Fibroblast of lung (primary cell): ENCODE measurements at regions not wholly inside any gene's neighbourhood (a gene's known extent, or its start where the extent isn't known, plus 50 kb on each side); places are given as distances from the start of the nearest gene placed in this dataset.

Experiments
- DNase-seq, 2 donors: peaks; one replicate each; pipeline versions ENCODE4 v3.0.0 to v3.0.0-alpha.2; 2010; ENCODE audit warnings: low read depth in 2 of 2
- H2AFZ ChIP-seq: 2 replicates; pipeline ENCODE4 v1.5.1; 2012; ENCODE audit warnings: low read length, control low read depth, inconsistent platforms
- H3K27ac ChIP-seq: 2 replicates; pipeline ENCODE4 v1.5.1; 2011; ENCODE audit warnings: low read length, control low read depth; ENCODE audit not compliant: insufficient read depth
- H3K27me3 ChIP-seq: 2 replicates; pipeline ENCODE4 v1.5.1; 2011; ENCODE audit warnings: mild to moderate bottlenecking, low read length; ENCODE audit not compliant: control insufficient read depth, insufficient read depth
- H3K36me3 ChIP-seq: 2 replicates; pipeline ENCODE4 v1.5.1; 2011; ENCODE audit warnings: low read length; ENCODE audit not compliant: control insufficient read depth, insufficient read depth
- H3K4me1 ChIP-seq: 2 replicates; pipeline ENCODE4 v1.5.1; 2011; ENCODE audit warnings: low read length; ENCODE audit not compliant: control insufficient read depth, insufficient read depth; ENCODE audit errors: extremely low read depth
- H3K4me2 ChIP-seq: 2 replicates; pipeline ENCODE4 v1.5.1; 2011; ENCODE audit warnings: low read length, control low read depth; ENCODE audit not compliant: insufficient read depth; ENCODE audit errors: extremely low read depth
- H3K4me3 ChIP-seq, 4 experiments: fragments of 200-600 bp in 1 of 4; sonication (generic) in 1 of 4; replicated peaks in 1 of 4; 2 replicates each; pipeline ENCODE4 v1.5.1; 2011 to 2016; ENCODE audit warnings: low read length in 4 of 4, low read depth in 3 of 4, mild to moderate bottlenecking in 3 of 4, control low read depth in 2 of 4, inconsistent platforms in 1 of 4, mixed read lengths in 1 of 4; ENCODE audit not compliant: insufficient read depth in 1 of 4; ENCODE audit errors: control extremely low read depth in 1 of 4
- H3K79me2 ChIP-seq: 2 replicates; pipeline ENCODE4 v1.5.1; 2012; ENCODE audit warnings: mild to moderate bottlenecking, low read length, inconsistent platforms; ENCODE audit not compliant: control insufficient read depth, insufficient read depth
- H3K9ac ChIP-seq: 2 replicates; pipeline ENCODE4 v1.5.1; 2011; ENCODE audit warnings: mild to moderate bottlenecking, low read length, control low read depth; ENCODE audit not compliant: insufficient read depth
- H3K9me3 ChIP-seq: 2 replicates; pipeline ENCODE4 v1.5.1; 2012; ENCODE audit warnings: low read depth, low read length; ENCODE audit not compliant: control insufficient read depth, insufficient read depth
- H4K20me1 ChIP-seq: 2 replicates; pipeline ENCODE4 v1.5.1; 2011; ENCODE audit warnings: low read length; ENCODE audit not compliant: control insufficient read depth, insufficient read depth; ENCODE audit errors: extremely low read depth
- CTCF ChIP-seq, 2 donors: IDR thresholded peaks in 1 of 2; conservative IDR thresholded peaks in 1 of 2; 1 replicate in 1 of 2; 2 replicates in 1 of 2; pipeline ENCODE4 v1.5.1; 2011 to 2012; ENCODE audit warnings: low read length in 2 of 2, control low read depth in 1 of 2, inconsistent platforms in 1 of 2, low read depth in 1 of 2, mild to moderate bottlenecking in 1 of 2
- EZH2 ChIP-seq: IDR thresholded peaks from 2 replicates; pipeline ENCODE4 v1.5.1; 2012; ENCODE audit warnings: low read length, control low read depth, mild to moderate bottlenecking; ENCODE audit errors: missing control alignments

DNA sequence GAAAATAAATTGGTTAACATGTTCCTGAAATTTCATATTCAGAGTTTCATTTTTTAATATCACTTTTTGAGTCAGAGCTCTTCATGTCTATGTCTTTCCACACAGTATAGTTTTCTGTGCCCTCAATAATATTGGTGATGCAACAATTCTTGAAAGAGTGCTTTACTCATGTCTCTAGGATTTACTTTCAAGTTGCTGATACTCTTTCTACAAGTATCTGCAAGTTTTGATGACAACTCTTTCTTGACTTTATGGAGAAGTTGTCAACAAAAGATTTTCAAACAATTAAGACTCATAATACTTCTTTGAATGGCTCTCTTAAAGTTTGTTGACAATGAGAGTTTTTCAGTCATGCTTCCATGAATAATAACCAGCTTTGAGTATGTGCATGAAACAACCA lies 561.7 kb downstream of the DIAPH3 start:
- DNase-seq = no peak
- Histone ChIP-seq H3K36me3 (no peaks in the 10 kb centered on the region), H2AFZ (no peak overlapping the region), H3K27me3 (no peaks in the 10 kb centered on the region), H4K20me1 (no peaks in the 10 kb centered on the region), H3K9me3 (no peaks in the 10 kb centered on the region), H3K4me3 (no peak overlapping the region), H3K9ac (no peak overlapping the region), H3K79me2 (no peaks in the 10 kb centered on the region), H3K4me1 (no peaks in the 10 kb centered on the region), H3K27ac (no peak overlapping the region), H3K4me2 (no peak overlapping the region)
- TF ChIP-seq CTCF (conservative IDR thresholded peaks at IDR 0.05 in 1 of 2, IDR thresholded peaks at IDR 0.05 in 1 of 2; ENCODE audit: low read depth in 1 of 2, low read length in 2 of 2) (no peak), EZH2 (no peak)

DNA sequence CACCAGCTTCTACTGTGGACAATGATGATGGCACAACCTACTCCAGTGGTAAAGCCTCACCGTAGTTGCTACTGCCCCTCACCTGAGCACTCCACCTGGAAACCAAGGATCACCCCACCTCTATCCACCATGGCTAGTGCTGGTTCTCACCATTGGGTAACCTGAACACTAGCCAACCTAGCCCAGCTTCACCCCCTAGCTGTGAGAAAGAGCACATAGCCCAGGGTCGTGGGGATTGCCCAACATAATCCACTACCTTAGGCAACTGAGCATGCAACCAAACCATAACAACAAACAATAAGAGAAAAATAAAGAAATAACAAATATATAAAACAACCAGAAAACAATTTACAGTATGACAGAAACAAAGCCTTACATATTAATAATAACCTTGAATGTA lies 560.1 kb downstream of the DIAPH3 start:
- no peaks in the 10 kb centered on the region for H4K20me1 ChIP-seq
- H3K79me2 ChIP-seq = no peaks in the 10 kb centered on the region
- H3K4me2 ChIP-seq = no peak overlapping the region
- no peak for TF ChIP-seq EZH2
- TF ChIP-seq CTCF (conservative IDR thresholded peaks at IDR 0.05 in 1 of 2, IDR thresholded peaks at IDR 0.05 in 1 of 2; ENCODE audit: low read depth in 1 of 2, low read length in 2 of 2) = no peak
- no peaks in the 10 kb centered on the region for H3K36me3 ChIP-seq
- H3K9ac ChIP-seq = no peak overlapping the region
- H2AFZ ChIP-seq = no peak overlapping the region
- no peaks in the 10 kb centered on the region for H3K4me1 ChIP-seq
- no peak overlapping the region for H3K27ac ChIP-seq
- no peak for DNase-seq
- no peaks in the 10 kb centered on the region for H3K9me3 ChIP-seq
- H3K27me3 ChIP-seq = no peaks in the 10 kb centered on the region
- no peak overlapping the region for H3K4me3 ChIP-seq

- Histone ChIP-seq H2AFZ (no peak overlapping the region), H3K4me2 (no peak overlapping the region), H4K20me1 (no peaks in the 10 kb centered on the region), H3K4me3 (no peak overlapping the region), H3K27me3 (no peaks in the 10 kb centered on the region), H3K27ac (no peak overlapping the region), H3K9ac (no peak overlapping the region), H3K79me2 (no peaks in the 10 kb centered on the region), H3K4me1 (no peaks in the 10 kb centered on the region), H3K36me3 (no peaks in the 10 kb centered on the region), H3K9me3 (no peaks in the 10 kb centered on the region)
- TF ChIP-seq EZH2 (no peak), CTCF (conservative IDR thresholded peaks at IDR 0.05 in 1 of 2, IDR thresholded peaks at IDR 0.05 in 1 of 2; ENCODE audit: low read depth in 1 of 2, low read length in 2 of 2) (no peak)
- DNase-seq = no peak
Observed at GRCh38 chr13:59607172-59607571, 556.6 kb downstream of the DIAPH3 start.
